Common myeloid progenitor, CD34-positive (primary cell): ENCODE measurements at regions not wholly inside any gene's neighbourhood (a gene's known extent, or its start where the extent isn't known, plus 50 kb on each side); places are given as distances from the start of the nearest gene placed in this dataset.
"Not testable (repeated sequence)": the region's sequence is repeated elsewhere in the genome, so short reads cannot be mapped to it uniquely, and the experiment has no call there.

Experiments used
- CTCF ChIA-PET: fragments of 350-600 bp; sonication (Branson Sonifier 250); formaldehyde crosslinking; loops from one replicate; lab custom pipeline; 2021; ENCODE audit warnings: antibody characterized with exemption; lab: Charles Lee
- POLR2A ChIA-PET: fragments of 350-600 bp; sonication (Branson Sonifier 250); formaldehyde crosslinking; loops from one replicate; lab custom pipeline; 2021; ENCODE audit warnings: antibody characterized with exemption; lab: Charles Lee
- DNase-seq, 3 donors: peaks; one replicate each; pipeline versions ENCODE4 v3.0.0 to v3.0.0-alpha.2; 2013
- H3K27ac ChIP-seq, 2 experiments: 1 replicate in 1 of 2; 2 replicates in 1 of 2; pipeline ENCODE4 v1.7.0; 2013; ENCODE audit warnings: inconsistent platforms in 2 of 2, low read length in 2 of 2, mild to moderate bottlenecking in 2 of 2, low read depth in 1 of 2, moderate library complexity in 1 of 2; ENCODE audit not compliant: severe bottlenecking in 2 of 2, insufficient read depth in 1 of 2, poor library complexity in 1 of 2
- H3K27me3 ChIP-seq, 5 experiments: replicated peaks in 2 of 5; 1 replicate in 3 of 5; 2 replicates in 2 of 5; pipeline versions ENCODE4 v1.6.1 to v1.7.0; 2013; ENCODE audit warnings: low read length in 4 of 5, mild to moderate bottlenecking in 2 of 5, moderate library complexity in 2 of 5, inconsistent platforms in 1 of 5; ENCODE audit not compliant: insufficient read depth in 5 of 5, control insufficient read depth in 4 of 5
- H3K36me3 ChIP-seq, 4 experiments: 1 replicate in 2 of 4; 2 replicates in 2 of 4; pipeline versions ENCODE4 v1.6.1 to v1.7.0; 2013; ENCODE audit warnings: low read length in 3 of 4, control low read depth in 1 of 4, mild to moderate bottlenecking in 1 of 4; ENCODE audit not compliant: control insufficient read depth in 4 of 4, insufficient read depth in 4 of 4
- H3K4me1 ChIP-seq, 4 experiments: 1 replicate in 3 of 4; 2 replicates in 1 of 4; pipeline versions ENCODE4 v1.6.1 to v1.7.1; 2013; ENCODE audit warnings: low read length in 3 of 4, mild to moderate bottlenecking in 3 of 4, control low read depth in 1 of 4, inconsistent platforms in 1 of 4, moderate library complexity in 1 of 4; ENCODE audit not compliant: control insufficient read depth in 4 of 4, insufficient read depth in 4 of 4; ENCODE audit errors: control extremely low read depth in 1 of 4
- H3K4me3 ChIP-seq, 7 experiments: 1 replicate in 4 of 7; 2 replicates in 3 of 7; pipeline versions ENCODE4 v1.5.1 to v1.7.0; 2013; ENCODE audit warnings: mild to moderate bottlenecking in 7 of 7, low read length in 6 of 7, moderate library complexity in 6 of 7, inconsistent platforms in 2 of 7, low read depth in 2 of 7, control low read depth in 1 of 7; ENCODE audit not compliant: insufficient read depth in 4 of 7, control insufficient read depth in 1 of 7; ENCODE audit errors: extremely low read depth in 1 of 7
- H3K9me3 ChIP-seq, 5 experiments: 1 replicate in 4 of 5; 2 replicates in 1 of 5; pipeline versions ENCODE4 v1.6.1 to v1.7.1; 2013; ENCODE audit warnings: low read length in 4 of 5, mild to moderate bottlenecking in 2 of 5, inconsistent platforms in 1 of 5, low read depth in 1 of 5, moderate library complexity in 1 of 5; ENCODE audit not compliant: control insufficient read depth in 4 of 5, insufficient read depth in 2 of 5; ENCODE audit errors: control extremely low read depth in 1 of 5
- WGBS: methylation state at CpG from one replicate; pipeline ENCODE4 v1.1.5; 2013; ENCODE audit not compliant: insufficient coverage; 5-methylcytosine and 5-hydroxymethylcytosine counted together

- Histone ChIP-seq H3K9me3 (peaks cover 0 to 13% (median 0%) of the 10 kb centered on the region in 5 experiments), H3K4me3 (no peak overlapping the region), H3K36me3 (no peaks in the 10 kb centered on the region), H3K27me3 (no peaks in the 10 kb centered on the region), H3K4me1 (no peaks in the 10 kb centered on the region), H3K27ac (no peak overlapping the region)
- 89% methylated on average over 2 of the region's 2 CpGs for WGBS
- CTCF ChIA-PET = no interaction called here
- POLR2A ChIA-PET = interaction anchor here (1.0 kb wide), 1 partner anchor 11 kb away, joined by 3 read pairs; no protein-coding TSS in a partner anchor
- DNase-seq = no peak
These were observed 185.5 kb upstream of the ANKRD28 start for GRCh38 chr3:15983232-15983631.

- peaks cover 0 to 15% (median 0%) of the 10 kb centered on the region in 5 experiments for H3K9me3 ChIP-seq
- no peak for DNase-seq
- ChIA-PET POLR2A (interaction anchor here (1.0 kb wide), 1 partner anchor 10 kb away, joined by 3 read pairs; no protein-coding TSS in a partner anchor), CTCF (no interaction called here)
- no peaks in the 10 kb centered on the region for H3K4me1 ChIP-seq
- H3K27ac ChIP-seq = no peak overlapping the region
- H3K27me3 ChIP-seq = no peaks in the 10 kb centered on the region
- no CpG with 5 or more reads among the region's 1 CpG for WGBS
- no peaks in the 10 kb centered on the region for H3K36me3 ChIP-seq
- no peak overlapping the region for H3K4me3 ChIP-seq
These were observed 185.9 kb upstream of the ANKRD28 start for GRCh38 chr3:15983693-15984092.

- no CpG with 5 or more reads among the region's 1 CpG for WGBS
- POLR2A ChIA-PET = no interaction called here
- no peaks in the 10 kb centered on the region for H3K36me3 ChIP-seq
- DNase-seq = no peak
- no peak overlapping the region for H3K27ac ChIP-seq
- H3K9me3 ChIP-seq = peaks cover 0 to 23% (median 0%) of the 10 kb centered on the region in 5 experiments
- CTCF ChIA-PET = no interaction called here
- H3K4me1 ChIP-seq = no peaks in the 10 kb centered on the region
- no peak overlapping the region for H3K4me3 ChIP-seq
- H3K27me3 ChIP-seq = no peaks in the 10 kb centered on the region
These were observed 185.1 kb upstream of the GALNT15 start for GRCh38 chr3:15989419-15989818.

GRCh38 chr3:15993660-15994059 lies 180.8 kb upstream of the GALNT15 start:
- WGBS = no CpG with 5 or more reads among the region's 7 CpGs
- H3K36me3 ChIP-seq, H3K4me3 ChIP-seq, H3K9me3 ChIP-seq, H3K4me1 ChIP-seq, DNase-seq, CTCF ChIA-PET, H3K27ac ChIP-seq, H3K27me3 ChIP-seq: not testable (repeated sequence)
- POLR2A ChIA-PET = interaction anchor here (1.1 kb wide), 1 partner anchor 10 kb away, joined by 3 read pairs; no protein-coding TSS in a partner anchor

GRCh38 chr3:15996496-15996895 lies 178.0 kb upstream of the GALNT15 start:
- H3K4me3 ChIP-seq, H3K27ac ChIP-seq, POLR2A ChIA-PET, H3K36me3 ChIP-seq, H3K27me3 ChIP-seq, H3K4me1 ChIP-seq, DNase-seq, H3K9me3 ChIP-seq: not testable (repeated sequence)
- 97% methylated on average over 7 of the region's 17 CpGs for WGBS
- CTCF ChIA-PET = interaction anchor here (0.6 kb wide), 1 partner anchor 271 kb away, joined by 3 read pairs; no protein-coding TSS in a partner anchor

DNA sequence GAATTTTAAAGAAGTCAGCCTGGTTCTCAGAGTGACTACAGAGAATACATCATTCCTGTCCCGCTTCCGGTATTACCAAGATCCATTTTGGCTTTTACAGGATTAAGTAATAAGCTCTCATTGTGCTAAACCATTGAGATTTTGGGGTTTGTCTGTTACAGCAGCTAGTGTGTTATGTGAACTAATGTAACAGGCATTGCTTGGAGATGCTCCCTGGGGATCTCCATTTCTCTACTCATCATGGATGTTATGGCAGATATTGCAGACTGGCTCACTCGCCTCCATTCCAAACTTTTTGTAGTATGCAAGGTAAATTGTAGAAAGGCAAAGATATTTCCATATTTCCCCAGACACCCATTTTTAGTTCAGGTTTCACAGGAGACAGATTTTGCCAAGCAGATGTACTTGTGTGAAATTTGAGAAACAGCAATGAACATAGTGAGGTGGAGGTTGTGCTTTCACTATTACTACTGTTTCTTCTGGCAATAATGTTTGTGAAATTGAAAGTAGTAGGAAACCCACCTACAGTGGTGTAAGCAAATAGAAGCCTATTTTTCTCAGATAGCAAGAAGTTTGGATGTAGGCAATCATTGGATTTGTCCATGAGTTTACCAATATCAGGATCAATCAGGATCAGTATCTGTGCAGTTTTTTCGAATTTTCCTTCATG lies 177.1 kb upstream of the GALNT15 start:
- Histone ChIP-seq H3K27me3 (no peaks in the 10 kb centered on the region), H3K27ac (no peak overlapping the region), H3K4me3 (no peak overlapping the region), H3K9me3 (no peaks in the 10 kb centered on the region), H3K36me3 (no peaks in the 10 kb centered on the region), H3K4me1 (no peaks in the 10 kb centered on the region)
- CTCF ChIA-PET = interaction anchor here (0.6 kb wide), 1 partner anchor 270 kb away, joined by 3 read pairs; no protein-coding TSS in a partner anchor
- POLR2A ChIA-PET = no interaction called here
- no peak for DNase-seq
- 100% methylated on average over 2 of the region's 4 CpGs for WGBS

DNA sequence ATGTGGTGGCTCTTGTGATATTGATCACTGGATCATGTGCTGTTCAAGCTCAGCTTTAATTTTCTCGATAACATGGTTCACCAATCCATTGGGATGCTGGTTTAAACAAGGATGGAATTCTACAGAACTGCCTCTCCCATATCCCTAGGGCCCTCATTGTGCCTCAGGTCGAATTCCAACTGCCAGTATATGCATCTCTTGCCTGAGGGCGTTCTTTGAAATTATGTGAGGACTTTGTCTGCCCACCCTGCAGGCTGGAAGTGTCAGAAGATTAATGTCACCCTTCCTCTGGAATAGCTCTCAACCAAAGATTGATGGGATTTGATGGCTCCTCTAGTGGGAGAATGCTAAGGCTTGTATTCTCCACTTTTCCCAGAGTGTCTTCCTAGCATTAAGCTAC lies 175.6 kb upstream of the GALNT15 start:
- DNase-seq = no peak
- no peak overlapping the region for H3K27ac ChIP-seq
- no peaks in the 10 kb centered on the region for H3K27me3 ChIP-seq
- H3K9me3 ChIP-seq = no peaks in the 10 kb centered on the region
- ChIA-PET CTCF (no interaction called here), POLR2A (no interaction called here)
- H3K4me1 ChIP-seq = no peaks in the 10 kb centered on the region
- 89% methylated on average over 3 of the region's 3 CpGs for WGBS
- H3K4me3 ChIP-seq = no peak overlapping the region
- H3K36me3 ChIP-seq = no peaks in the 10 kb centered on the region
